ENCODE measurements at regions not wholly inside any gene's neighbourhood (a gene's known extent, or its start where the extent isn't known, plus 50 kb on each side); places are given as distances from the start of the nearest gene placed in this dataset.

- H3K79me2 ChIP-seq (ENCODE audit: insufficient read depth, low read length): no peaks in the 10 kb centered on the region
- H3K56ac ChIP-seq (ENCODE audit: insufficient read length, low read depth, low read length): no peak overlapping the region
- no peaks in the 10 kb centered on the region for H3K9me3 ChIP-seq (ENCODE audit: control insufficient read depth, low read depth, low read length)
- H4K8ac ChIP-seq (replicated peaks; ENCODE audit: insufficient read length, low read depth, low read length): no peak overlapping the region
- H2BK15ac ChIP-seq (ENCODE audit: low read depth, low read length): no peak overlapping the region
- no peak overlapping the region for H4K5ac ChIP-seq (ENCODE audit: insufficient read length, low read depth, low read length)
- H2AFZ ChIP-seq (ENCODE audit: low read length): no peak overlapping the region
- no peaks in the 10 kb centered on the region for H4K20me1 ChIP-seq (ENCODE audit: control insufficient read depth, insufficient read depth, insufficient read length)
- no peak overlapping the region for H3K18ac ChIP-seq (ENCODE audit: insufficient read length, low read depth, low read length)
- DNase-seq: no peak
- Mint-ChIP-seq H3K27ac (no peak overlapping the region), H3K4me3 (no peak overlapping the region), H3K36me3 (ENCODE audit: insufficient read depth in 1 of 3, low read depth in 3 of 3) (no peaks in the 10 kb centered on the region), H3K27me3 (ENCODE audit: low read depth) (no peaks in the 10 kb centered on the region; the same call in 1 of the 2 replicates), H3K9me3 (peaks cover 4 to 5% of the 10 kb centered on the region in 2 experiments; a peak in 2 of 5 replicates), H3K4me1 (no peaks in the 10 kb centered on the region)
- no peak overlapping the region for H3K27ac ChIP-seq (ENCODE audit: insufficient read length, low read depth, low read length)
- H2AK5ac ChIP-seq (ENCODE audit: insufficient read length, low read length): no peak overlapping the region
- no peak overlapping the region for H3K4ac ChIP-seq (ENCODE audit: low read depth, low read length)
- no peaks in the 10 kb centered on the region for H3K79me1 ChIP-seq (ENCODE audit: insufficient read depth, low read depth, low read length, poor library complexity, severe bottlenecking)
- H2BK120ac ChIP-seq (ENCODE audit: low read depth, low read length, poor library complexity, severe bottlenecking): no peak overlapping the region
- H2BK20ac ChIP-seq (ENCODE audit: low read depth, low read length, poor library complexity, severe bottlenecking): no peak overlapping the region
- no peaks in the 10 kb centered on the region for H3K4me1 ChIP-seq (ENCODE audit: insufficient read depth, low read length)
- H2BK5ac ChIP-seq (ENCODE audit: insufficient read length, low read length): no peak overlapping the region
- TF ChIP-seq CTCF (conservative IDR thresholded peaks at IDR 0.05): no peak
- no peak overlapping the region for H4K91ac ChIP-seq (ENCODE audit: insufficient read length, low read depth, low read length)
- H3K27me3 ChIP-seq (ENCODE audit: insufficient read depth, low read length): no peaks in the 10 kb centered on the region
- H2BK12ac ChIP-seq (ENCODE audit: insufficient read length, low read depth, low read length): no peak overlapping the region
- H3K14ac ChIP-seq (ENCODE audit: insufficient read depth, low read length): no peak overlapping the region
- H3T11ph ChIP-seq (ENCODE audit: low read length): no peak overlapping the region
- H3K4me2 ChIP-seq (ENCODE audit: insufficient read depth, insufficient read length, low read length): no peak overlapping the region
- no peak overlapping the region for H3K23ac ChIP-seq (ENCODE audit: insufficient read length, low read depth, low read length)
- no peak overlapping the region for H3K9ac ChIP-seq (ENCODE audit: extremely low read depth, insufficient read length, low read length)
- no peaks in the 10 kb centered on the region for H3K23me2 ChIP-seq (ENCODE audit: insufficient read length, low read depth, low read length, poor library complexity, severe bottlenecking)
These were observed 177.0 kb upstream of the TTC29 start for GRCh38 chr4:147122685-147123084.

Data from H9 (cell line).